GM21529 (cell line): ENCODE measurements at regions not wholly inside any gene's neighbourhood (a gene's known extent, or its start where the extent isn't known, plus 50 kb on each side); places are given as distances from the start of the nearest gene placed in this dataset.

Source experiments
- ATAC-seq: cut with Tn5 transposase; IDR thresholded peaks from one replicate; pipeline ENCODE4 v1.9.1; 2021; ENCODE audit not compliant: unreplicated experiment

DNA sequence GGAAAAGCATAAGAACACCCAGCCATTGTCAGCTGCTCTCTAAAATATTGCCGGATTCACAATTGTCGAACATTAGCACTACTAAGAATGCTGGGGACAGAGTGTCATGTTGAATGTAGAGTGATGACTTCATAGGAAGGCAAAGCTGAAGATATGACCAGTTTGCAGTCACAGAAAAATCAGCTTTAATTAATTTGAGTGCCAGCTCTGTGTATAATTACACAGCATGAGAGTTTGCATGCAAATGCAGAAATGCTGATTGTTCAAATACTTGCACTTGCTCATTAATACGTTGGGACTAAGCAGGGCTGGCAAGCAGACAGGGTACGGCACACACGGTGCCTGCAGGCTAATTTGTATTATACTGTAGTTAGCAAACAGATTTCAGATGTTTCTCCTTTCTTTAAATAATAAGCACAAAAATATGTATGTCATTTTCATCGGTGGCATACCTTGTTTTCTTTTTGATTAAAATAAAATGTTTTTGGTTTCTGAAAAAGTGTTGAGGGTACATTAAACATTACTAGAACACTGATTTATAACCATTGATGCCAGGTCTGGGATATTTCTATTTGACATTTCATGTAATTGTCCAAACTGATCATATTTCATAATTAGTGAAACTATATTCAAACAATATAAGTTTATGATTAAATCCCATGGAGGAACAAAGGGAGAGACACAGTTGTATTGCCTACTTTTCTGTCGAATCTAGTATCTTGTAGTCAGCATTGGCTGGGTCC is 99.8 kb upstream of the ADGRL2 start:
- ATAC-seq: no peak

DNA sequence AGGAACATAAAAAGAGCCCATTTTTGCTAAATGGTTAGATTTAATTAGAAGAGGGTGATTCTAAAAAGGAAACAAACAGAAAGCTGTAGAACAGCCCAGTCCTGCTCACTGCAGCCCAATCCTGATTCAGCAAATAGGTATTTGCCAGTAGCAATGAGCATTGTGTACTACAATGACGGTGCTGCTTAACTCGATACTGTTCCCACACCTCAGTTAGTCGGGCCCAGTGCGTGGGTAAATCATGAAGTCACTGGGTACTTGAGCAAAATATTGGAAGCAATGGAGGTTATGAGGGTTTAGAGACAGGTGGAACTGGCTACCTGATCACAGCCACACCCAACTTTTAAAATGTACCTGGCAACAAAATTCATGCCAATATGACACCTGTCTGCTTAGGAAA is 101.5 kb upstream of the ADGRL2 start:
- no peak for ATAC-seq

DNA sequence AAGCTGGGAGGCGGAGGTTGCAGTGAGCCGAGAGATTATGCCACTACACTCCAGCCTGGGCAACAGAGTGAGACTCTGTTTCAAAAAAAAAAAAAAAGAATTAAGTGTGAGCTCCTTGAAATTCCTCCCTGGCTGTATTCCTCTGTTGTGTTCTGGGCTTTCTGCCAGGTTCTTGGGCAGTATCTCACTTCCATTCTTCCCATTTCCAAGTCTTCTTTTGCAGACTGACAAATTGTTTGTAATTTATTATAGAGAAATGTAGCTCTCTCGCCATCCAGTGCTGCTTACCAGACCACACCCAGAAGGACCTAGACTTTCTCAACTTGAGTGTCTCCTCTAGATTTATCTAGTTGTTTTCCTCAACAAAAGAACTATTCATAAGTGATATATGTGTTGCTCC is 105.0 kb upstream of the ADGRL2 start:
- no peak for ATAC-seq

DNA sequence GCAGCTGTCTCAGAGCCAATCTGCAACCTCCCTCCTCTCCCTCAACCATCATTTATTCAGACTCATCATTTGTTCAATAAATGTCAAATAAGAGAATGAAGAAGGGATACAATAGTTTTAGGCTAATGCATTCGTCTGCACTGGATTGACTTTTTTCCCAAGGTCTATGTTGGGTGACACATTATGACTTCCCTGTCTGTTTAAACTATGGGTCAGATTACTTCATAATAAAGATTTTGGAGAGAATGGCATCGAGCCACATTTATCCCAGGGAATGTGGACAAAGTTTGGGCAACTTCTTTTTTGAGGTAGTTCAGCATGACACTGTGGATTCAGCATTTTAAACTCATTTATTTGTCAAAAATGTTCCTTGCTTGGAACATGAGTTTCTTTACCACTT is 107.4 kb upstream of the ADGRL2 start:
- no peak for ATAC-seq

DNA sequence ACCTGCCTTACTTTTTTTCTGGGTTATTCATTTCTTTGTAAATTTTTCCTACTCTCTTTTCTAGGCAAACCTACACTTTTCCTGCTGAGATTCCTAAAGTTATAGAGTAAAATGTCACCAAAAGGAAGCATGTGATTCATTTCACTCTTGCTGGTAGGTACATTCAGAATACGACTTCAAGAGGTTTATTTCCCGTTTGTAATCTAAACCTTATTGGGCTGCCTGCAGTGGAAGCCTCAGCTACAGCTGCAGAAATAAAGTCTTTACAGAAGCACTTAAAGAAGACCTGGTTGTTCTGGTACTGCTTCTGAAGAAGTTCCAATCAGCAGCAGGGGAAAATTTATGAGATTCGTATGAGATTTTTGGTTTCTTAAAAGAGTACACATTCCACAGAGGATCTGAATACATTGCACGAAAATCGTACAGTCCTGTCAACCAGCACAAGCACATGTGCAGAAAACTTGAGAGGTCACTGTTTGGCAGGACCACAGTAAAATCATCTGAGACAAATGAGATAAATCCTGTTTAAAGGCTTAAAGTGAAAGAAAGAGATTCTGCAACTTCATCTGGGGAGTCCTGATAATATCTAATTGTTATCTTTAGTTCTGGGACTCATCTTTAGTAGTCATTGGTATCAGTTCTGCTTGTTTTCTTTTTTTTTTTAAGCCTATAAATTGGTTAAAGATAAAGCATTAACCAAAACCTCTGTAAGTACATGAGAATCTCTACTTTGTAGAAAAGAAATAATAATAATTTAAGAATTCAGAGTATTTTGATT is 109.9 kb upstream of the ADGRL2 start:
- ATAC-seq: no peak

DNA sequence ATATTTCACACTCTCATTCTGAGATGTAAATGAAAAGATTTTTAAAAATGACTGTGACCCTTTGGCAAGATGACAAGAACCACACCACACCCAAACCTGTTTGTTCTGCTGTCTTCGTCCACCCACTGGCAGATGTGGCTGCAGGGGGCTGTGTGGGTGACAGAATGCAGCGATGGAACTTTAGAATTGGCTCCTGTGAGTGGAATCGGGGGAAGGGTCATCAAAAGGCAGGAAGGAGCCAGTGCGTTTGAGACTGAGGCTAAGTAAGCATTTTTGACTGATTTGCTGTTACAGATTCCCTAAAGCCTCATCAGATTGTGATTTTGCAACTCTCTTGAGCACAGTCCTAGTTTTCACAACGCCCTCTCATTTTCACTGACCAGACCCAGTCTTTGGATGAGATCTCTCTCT is 111.2 kb upstream of the ADGRL2 start:
- no peak for ATAC-seq

DNA sequence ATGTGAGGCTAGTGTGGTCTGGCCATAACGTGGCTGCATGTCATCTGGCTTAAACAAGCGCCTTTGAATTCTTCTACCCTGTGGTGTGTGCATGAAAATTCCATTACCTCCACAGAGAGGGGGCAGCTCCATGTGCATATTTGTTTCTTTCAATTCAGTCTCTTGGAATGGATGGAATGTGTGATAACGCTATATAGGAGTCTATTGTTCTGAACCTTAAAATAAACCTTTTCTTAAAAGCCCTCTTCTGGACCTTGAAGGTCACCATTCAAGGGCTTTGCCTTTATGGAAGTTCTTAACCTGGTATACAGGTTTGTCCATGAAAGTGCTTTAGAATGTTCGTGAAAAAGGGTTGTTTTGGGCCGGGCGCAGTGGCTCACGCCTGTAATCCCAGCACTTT is 118.2 kb upstream of the ADGRL2 start:
- no peak for ATAC-seq

DNA sequence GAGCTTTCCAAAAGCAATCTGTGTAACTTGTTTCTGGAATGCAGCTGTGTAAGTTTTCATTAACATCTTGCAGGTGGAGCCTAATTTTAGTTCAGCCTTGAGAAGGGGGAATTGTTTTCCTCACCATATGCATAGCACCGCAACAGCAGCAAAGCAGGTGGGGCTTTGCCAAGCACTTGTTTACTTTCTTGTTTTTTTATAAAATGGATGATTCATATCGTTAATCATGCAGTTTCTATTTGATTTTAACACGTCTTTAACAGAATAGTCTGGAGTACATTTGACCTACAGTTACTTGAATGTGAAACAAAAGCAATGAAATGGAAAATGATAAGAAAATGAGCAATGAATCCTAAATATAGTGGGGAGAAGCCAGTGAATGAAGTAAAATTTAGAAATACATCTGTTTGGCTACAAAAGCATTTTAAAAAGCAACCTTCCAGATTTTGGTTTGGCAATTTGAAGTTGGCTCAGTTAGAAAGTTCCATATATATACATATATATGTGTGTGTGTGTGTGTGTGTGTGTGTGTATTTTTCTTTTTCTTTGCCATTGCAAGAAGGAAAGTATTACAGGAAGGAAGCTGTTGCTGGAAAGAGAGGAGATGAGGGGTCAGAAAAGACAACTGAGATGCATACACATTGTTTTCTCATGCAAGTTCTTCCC is 119.0 kb upstream of the ADGRL2 start:
- peak; percentile 77 for ATAC-seq

DNA sequence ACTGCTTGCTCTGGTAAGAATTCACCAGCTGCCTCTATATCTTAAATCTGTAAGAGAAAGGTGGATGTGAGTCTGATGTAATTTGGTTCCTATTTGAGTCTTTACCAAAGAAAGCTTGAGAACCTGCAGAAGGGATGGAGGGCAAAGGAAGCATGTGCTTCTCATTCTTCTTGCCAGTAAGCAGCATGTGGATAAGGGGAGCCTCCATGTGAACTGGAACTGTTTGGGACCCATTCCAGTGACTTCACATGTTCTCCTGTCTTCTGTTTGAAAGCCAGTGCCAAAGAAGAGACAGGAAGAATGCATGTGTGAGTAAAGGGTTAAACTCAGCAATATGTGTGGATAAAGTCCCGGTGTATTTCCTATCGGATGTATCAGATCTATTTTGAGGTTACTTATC is 119.6 kb upstream of the ADGRL2 start:
- ATAC-seq: peak; percentile 39

DNA sequence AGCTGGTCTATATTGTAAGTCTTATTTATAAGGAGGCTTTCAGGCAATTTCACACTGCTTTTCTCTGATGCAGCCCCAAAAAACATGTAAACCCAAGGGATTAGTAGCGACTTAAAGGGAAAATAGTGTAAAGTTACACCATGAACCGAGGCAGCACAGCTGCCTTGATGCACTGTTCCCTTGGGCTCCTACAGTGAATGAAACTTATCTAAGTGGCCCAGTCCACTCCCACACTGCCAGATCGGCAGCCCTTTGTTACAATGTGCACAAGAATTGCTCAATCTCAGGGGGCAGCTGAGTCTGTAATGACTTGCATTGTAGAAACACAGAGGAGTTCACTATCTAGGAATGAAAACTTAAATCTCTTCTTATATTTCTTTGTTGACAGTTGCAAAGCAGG is 120.8 kb upstream of the ADGRL2 start:
- no peak for ATAC-seq

DNA sequence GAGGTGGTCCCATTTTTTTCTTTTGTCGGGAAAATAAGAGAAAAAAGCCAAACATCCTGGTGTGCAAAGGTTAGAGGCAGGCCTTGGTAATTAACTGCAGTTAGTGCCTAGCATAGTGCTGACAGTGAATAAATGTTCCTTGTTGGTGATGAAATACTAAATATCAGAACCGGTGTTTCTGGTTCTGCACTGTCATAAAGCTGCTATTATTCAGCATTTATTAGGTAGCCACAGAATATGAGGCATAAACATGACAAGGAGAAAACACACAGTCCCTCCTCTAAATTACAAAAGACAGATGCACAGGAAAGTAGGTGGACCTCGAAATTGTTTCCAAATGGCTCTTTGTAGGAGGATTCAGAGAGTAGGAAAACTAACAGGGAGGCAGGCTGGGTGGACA is 122.0 kb upstream of the ADGRL2 start:
- ATAC-seq: no peak

DNA sequence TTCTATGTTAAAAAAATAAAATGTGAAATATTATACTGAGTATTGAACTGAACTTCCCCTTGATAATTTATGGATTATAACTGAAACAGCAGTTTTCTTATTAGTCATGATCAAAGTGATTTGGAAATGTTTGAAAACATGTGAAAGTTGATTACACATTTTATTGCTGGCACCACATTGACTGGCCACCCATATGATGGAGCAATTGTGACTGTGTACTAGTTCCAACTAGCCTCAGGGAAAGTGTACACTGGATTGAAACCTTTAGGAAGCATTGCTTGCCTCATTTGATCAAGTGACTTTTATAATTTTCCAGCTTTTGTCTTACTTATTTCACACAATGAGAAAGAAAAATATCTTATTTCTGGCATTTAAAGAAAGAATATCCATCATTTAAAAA is 128.0 kb upstream of the ADGRL2 start:
- ATAC-seq: no peak

DNA sequence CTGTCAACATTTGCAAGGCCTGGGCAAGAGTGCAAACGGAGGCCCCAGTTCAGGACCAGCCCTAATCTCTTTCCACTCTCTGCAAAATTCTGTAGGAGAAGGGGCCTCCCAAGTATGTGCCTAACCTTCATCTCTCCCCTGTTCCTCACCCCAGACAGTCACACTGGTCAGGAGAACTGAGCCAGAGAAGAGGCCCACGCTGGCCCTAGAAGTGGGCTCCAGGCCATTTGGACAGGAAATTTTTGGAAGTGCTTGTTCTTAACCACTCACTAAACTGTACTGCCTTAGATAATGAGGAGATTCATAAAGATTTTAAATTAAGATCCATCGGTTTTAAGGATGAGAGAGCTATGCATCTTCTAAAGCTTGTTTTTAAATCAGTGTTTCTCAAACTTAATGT is 129.7 kb upstream of the ADGRL2 start:
- no peak for ATAC-seq

DNA sequence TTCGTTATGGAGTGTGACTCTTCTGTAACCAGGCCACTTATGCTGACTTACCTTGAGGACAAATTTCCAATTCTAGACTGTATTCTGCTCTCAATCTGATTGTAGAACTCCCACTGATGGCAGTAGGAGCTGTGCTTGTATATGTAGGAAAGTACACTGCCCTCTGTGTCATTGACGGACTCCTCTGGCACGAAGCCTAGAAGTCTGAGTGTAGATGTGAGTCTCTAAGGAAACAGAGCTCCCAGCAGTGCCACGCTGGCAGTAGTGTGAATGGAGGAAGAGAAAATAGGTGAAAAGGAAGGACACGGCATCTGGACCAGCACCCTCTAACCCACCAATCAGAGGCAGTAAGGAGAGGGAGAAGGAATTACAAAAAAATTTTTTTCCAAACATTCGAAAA is 130.4 kb upstream of the ADGRL2 start:
- no peak for ATAC-seq

DNA sequence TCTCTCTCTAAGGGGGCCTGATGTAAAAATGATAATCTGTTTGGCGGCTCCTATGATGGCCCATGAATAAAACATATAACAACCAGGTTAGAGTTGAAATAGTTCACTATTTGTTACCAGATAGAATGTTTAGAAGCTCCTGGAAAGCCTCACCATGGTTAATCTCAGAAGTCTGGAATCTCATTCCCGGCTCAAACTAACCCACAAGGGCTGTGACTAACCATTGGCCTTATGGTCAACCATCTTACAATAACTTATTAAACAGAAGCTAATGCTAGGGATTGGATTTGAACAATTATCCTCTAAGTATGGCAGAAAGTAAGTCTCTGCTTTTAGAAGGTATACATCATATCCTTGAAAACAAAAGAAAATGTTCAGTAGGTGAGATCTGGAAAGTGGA is 134.1 kb upstream of the ADGRL2 start:
- ATAC-seq: no peak

DNA sequence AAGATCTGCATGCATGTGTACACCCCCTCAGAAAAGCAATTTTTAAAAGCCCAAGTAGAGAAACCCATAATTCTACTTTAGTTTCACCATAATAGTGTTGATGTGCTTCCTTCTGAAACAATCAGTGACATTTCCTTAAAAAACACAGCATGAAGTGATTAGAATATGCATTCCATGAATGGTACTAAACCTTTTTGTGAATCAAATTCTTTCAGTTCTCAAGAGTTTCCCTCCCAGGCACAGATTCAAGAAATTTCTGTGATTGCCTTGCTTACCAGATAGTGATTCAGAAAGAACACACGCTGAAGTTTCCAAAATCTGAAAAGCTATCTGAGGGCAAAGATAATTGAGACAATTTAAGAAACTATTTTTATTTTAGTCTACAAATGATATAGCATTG is 136.4 kb upstream of the ADGRL2 start:
- no peak for ATAC-seq

DNA sequence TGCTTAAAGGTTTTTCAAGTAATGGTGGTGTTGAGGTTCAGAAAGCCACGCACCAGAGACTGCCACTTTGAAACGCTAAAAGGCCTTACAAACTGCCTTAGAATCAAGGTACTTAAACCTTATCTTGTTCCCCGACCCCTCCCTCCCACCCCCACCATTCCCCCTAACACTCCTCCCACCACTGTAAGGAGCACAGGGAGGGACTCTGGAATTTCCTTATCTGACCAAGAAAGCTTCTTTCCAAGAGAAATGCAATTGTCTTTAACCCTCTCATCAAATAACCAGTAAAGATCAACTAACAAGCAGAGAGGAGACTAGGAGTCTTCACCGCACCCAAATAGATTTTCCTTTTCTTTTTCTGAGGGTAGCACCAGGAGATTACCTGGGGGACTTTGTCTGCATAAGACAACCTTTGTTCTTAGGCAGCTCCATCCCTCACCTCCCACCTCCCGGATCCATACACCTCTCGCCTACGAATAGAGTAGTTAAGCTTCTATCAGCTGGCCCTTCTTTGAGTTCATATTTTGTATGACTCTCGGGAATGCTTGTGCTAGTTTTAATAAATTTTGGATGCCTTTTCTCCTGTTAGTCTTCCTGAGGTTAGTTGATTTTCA is 137.7 kb upstream of the ADGRL2 start:
- ATAC-seq: no peak

DNA sequence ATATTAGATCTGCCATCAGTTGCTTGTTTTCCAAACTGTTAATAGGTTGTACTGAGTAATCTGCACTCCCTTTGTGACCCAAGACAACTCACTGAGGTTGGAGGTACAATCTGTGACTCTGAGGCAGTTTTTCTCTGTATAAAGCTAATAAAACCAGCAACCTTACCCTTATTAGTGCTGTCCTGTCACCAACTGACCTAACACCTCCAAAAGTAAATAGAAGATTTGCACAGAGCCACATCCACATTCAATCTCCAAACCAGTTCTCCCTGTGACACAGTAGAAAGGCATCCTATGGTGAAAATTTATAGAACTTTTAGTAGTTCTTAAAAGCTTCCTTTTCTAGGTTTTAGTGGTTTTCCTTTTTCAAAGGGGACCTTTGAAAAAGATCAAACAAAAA is 140.4 kb upstream of the ADGRL2 start:
- ATAC-seq: no peak

DNA sequence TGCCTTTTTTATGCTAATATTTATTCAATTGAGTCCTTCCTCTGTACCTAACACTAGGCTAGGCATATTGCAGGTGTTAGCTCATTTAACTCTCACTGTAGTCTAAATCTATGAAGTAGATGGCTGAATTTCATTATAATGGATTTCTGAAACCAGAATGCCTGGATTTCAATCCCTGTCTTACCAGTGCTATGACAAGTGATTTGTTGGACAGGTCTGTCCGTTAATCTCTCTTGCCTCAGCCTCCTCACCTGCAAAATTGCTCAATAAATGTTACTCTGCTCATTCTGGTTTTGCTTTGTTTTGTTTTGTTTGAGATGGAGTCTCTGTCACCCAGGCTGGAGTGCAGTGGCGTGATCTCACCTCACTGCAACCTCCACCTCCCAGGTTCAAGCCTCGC is 146.1 kb upstream of the ADGRL2 start:
- ATAC-seq: no peak

DNA sequence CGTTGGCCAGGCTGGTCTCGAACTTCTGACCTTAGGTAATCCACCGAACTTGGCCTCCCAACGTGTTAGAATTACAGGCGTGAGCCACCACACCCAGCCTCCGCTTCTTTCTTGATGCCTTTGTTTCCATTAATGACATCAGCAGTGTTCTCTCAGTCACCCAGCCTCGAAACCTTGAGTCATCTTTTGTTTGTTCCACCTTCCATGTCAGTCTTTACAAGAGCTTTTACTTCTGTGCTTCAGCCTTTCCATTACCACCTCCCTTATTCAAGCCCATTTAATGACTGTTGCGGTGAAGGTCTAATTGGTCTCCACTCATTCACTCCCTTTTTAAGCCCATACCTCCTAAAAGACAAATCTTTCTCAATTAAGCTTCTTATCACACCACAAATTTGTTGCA is 146.6 kb upstream of the ADGRL2 start:
- no peak for ATAC-seq

DNA sequence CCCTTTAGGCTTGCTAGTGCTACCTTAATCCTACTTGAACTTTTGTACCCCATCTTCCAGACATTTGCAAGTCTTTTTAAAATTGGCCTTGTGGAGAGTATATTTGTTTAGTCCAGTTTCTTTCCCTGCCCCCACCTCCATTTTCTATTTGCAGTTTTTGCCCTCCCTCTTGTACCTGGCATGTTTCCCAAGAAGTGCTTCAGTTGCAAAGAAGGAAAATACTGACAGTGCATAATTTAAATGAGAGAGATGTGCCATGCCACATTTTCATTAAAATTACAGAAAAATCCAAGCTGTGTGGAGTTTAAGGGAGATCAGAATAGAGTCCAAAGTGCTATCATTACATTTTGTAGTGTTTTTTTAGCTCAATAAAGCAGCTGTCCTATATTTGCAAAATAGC is 150.0 kb upstream of the ADGRL2 start:
- ATAC-seq: no peak

DNA sequence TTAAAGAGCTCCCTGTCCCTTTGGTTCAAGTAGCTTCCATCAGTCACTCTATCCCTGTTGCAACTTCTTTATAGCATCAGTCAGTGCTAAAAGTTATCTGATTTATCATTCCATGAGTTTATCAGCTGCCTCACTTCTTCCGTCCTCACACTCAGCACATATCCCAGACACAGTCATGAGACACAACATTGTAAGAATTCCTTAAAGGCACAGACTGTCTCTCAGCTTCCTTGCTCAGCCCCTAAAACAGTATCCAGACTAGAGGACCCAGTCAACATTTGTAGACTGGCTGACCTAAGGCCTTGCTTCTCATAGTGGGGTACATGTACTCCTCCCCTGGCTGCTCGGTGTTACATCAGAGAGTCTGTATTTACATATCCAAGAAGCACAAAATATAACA is 164.9 kb upstream of the ADGRL2 start:
- ATAC-seq: no peak
